Stimulated activated CD4-positive, alpha-beta T cell treated with anti-CD3 and anti-CD28 coated beads, Interleukin-15, amount 100 ng/mL, for 48 hours (primary cell): ENCODE measurements at regions not wholly inside any gene's neighbourhood (a gene's known extent, or its start where the extent isn't known, plus 50 kb on each side); places are given as distances from the start of the nearest gene placed in this dataset.
"Not testable (repeated sequence)": the region's sequence is repeated elsewhere in the genome, so short reads cannot be mapped to it uniquely, and the experiment has no call there.

ENCODE experiments used
- DNase-seq, 2 donors: peaks; one replicate each; pipeline ENCODE4 v3.0.0-alpha.2; 2020; ENCODE audit warnings: low read depth in 2 of 2

DNA sequence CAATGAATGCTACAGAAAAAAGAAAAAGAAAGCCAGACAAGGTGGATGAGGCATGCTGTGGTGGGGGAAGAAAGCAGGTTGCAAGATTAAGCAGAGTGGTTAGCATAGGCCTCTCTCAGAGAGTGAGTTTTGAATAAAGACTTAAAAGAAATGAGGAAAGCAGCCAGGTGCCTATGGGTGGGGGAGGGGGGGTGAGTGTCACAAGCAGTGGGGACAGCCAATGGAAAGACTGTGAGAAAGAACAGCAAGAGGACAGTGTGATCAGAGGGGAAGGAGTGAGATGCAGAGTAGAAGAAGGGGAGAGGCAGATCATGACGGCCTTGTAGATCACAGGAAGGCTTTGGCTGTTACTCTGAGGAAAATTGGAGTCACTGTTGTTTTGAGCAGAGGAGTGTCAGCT is 162.5 kb downstream of the SOX3 start:
- DNase-seq: no peak

DNA sequence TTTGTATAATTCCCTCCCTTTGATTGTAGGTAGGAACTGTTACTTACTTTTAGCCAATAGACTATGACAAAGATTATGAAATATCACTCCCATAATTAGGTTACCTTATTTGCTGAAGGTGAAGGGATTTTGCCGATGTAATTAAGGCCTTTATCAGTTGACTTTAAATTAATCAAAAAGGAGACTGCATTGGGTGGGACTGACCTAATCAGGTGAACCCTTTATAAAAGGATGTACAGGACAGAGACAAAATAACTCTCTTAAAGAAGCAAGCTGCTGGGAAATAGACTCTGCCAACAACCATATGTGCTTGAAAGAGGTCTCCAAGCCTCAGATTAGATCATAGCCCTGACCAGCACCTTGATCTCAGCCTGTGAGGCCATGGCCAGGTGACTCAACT is 167.6 kb downstream of the SOX3 start:
- DNase-seq: no peak

DNA sequence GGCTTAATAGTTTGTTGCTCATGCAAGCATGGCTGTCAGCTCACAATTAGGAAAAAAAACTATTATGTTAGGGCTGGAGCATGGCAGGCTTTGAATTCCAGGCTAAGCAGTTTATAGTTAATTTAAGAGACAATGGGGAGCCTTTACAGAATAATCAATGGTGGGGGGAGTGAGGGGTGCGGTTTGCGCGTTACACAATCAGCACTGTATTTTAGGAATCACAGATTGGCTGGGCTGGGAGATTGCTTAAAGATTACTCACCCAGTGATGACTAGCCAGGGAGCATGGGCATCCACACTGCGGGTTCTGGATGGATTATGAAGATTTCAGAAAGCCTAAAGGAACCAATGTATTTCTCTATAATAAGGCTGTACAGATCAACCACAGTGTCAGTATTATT is 186.6 kb downstream of the SOX3 start:
- no peak for DNase-seq

DNA sequence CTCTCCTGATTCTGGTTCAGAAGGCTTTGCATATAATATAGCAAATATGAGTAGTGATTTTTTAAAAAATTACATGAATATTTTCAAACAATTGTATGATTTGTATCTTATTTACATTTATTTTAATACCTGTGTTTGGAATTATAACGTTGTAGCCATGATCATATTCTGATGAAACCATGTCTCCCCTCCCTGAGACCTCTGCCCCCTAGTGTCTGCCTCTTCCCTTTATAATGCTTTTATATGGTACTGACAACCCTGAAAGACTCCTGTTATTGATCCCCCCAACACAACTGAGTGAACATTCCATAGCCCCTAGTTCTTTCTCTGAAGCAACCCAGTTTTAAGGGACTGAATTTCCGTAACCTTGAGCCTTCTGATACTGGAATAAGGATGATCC is 187.4 kb downstream of the SOX3 start:
- DNase-seq: no peak

DNA sequence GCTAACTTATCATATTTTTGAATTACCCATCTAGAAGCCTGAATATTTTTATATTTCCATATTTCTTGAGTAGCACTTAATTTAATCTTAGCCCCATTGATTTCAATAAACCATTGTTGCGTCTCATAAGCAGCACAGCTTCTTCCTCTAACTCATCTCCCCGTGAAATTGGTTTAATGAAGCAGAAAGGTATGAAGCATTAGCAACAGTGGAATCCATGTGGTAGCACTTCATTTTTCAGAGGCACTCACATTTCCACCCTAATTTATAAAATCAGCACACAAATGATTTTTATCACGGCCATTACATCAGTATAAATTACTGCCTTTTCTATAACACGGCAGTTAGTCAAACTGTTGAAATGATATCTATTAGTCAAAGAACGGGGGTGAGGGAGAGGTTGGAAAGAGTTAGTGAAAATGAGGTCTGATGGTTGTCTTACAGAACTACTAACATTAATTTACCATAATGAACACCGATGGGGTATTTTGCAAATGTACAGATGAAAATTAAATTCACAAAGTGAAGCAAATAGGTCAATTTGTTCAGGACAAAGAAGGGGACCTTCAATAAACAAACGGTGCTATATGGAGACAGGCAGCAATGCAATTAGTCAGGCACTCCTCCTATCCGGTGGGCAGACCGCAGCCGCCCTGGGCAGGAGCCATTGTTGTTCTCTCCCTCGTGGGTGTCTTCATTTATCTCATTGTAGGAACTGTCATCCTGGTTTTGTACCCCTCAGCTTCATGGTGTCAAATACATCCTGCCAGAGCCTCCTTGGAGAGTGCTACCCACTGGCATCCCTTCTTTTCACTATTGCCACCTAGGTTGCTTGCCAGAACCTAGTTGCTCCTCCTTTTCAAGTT is 205.7 kb downstream of the SOX3 start:
- no peak for DNase-seq

DNA sequence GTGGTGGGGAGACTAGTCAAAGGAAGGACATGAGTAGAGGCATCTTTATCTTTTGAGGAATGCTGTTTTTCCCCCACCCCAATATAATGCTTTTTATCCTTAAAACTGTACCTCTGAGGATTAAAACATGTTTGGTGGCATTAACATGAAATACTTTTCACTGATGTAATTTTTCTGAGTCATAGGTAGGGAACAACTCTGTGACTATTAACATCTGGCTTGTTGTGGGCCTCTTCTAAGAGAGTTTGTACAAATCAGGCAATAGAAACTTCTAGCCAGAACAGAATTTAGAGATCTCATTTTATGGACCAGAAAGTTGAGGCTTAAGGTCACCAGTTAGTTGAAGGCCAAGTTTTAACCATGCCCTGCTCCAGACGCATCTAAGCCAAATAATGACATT is 207.6 kb downstream of the SOX3 start:
- DNase-seq: no peak

DNA sequence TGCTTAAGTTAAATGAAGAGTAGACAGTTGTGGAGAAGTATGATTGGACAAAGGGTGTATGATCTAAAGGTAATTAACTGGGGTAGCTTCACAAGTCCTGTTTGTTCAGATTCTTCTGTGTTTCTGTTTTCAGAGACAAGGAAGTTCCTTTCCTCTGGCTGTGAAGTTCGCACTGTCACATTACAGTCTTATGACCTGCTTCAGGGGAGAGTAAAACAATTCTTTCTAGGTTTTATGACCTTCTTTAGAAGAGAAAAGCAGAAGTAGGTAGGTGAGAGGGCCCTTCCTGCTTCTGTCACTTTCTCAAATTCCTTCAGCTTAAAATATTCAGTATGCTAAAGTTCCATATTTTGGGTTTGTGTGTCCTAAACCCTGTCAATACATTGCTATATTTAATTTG is 211.9 kb downstream of the SOX3 start:
- no peak for DNase-seq

DNA sequence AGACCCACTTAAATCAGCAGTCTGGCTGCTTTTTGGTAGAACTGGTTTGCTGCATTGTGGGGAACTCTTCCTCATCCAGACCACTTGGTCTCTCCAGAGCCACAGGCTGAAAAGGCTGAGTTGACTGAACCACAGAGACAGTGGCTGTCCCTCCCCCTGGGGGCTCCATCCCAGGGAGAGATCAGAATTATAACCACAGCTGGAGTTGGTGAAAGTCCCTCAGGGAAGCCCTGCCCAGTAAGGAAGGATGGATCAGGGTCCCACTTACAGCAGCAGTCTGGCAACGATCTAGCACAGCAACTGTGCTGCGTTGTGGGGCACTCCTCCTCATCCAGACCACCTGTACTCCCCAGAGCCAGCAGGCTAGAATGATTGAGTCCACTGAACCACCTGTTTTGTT is 212.7 kb downstream of the SOX3 start:
- no peak for DNase-seq

DNA sequence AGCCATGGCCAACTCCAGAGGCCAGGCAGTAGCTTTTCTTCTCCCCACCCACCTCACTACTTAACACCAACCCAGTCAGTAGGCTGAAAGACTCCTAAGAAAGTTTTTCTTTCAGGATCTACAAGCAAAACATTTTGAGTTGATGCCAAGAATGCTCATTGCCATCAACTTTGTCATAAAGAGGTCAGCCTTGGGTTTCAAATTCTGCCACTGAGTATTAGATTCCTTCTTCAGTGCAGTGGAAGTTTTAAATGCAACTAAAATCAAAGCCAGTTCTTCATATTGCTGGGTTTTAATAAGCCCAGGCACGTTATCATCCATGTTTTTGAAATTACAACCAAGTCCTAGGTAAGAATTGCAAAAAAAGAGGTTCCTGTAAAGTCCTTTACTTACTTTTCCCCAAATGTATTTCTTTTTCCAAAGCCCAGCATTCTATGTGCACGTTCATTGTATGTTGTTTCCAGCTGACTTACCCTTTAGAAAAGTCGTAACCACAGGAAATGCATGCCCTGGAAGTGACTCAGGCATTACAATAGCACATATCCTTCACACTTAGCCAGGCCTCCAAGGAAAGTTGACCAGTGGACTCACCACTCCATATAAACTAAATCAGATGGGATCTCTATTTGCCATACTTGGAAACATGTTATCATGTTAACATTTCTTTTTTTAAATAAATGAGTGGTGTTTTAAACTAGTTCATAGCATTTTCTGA is 229.9 kb downstream of the SOX3 start:
- DNase-seq: no peak

DNA sequence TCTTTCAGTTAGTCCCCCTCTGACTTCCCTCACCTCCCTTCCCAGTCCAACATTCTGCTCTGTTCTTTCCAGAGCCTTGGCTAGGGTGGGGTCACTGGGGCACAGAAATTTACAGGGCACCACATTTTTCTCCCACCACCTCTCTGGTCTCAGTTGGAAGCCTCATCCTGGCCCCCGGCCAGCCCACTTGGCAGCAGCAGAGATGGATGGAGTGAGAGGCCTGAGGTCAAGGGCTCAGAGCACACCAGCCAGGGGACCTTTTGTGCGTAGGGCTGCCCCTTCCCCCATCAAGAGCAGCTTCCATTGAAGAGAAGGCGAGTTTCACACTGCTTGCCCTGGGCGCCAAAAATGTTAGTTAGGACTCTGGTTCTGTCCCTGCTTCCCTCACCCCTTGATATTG is 230.9 kb downstream of the SOX3 start:
- no peak for DNase-seq

DNA sequence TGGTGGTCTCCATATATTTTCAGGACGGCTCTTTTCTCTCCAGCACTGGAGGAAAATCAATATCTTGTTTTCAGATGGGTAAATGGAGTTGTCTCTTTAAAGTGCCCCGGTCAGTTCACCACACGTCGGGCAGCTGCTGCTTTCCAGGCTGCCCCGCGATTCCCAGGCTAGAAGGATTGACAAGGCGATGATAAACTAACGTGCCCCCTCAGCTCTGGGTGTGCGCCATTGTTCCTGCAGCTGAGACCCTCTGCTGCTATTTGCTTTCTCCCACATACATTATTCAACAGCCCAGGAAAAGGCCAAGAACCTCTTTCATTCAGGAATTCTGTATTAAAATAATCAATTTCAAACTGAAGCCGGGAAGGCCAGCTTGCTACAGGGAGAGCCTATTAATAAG is 254.5 kb downstream of the SOX3 start:
- DNase-seq: no peak

DNA sequence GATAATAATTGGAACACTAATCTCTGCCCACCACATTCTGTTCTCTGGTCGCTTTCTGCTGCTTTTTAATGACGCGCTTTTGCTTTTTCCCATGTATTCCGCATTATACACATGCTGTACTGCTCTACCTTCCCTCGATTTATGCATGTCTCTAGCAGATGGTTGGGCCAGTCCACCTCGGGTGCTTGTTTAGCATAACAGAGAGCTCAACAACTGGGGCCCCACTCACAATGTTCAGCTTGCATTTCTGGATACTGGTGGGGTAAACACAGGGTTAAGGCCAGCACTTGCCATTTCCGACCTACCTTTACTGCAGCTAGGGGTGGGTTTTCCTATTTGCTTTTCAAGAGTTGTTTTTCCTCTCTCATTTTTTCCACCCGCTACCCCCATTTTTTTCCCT is 255.8 kb downstream of the SOX3 start:
- DNase-seq: no peak

DNA sequence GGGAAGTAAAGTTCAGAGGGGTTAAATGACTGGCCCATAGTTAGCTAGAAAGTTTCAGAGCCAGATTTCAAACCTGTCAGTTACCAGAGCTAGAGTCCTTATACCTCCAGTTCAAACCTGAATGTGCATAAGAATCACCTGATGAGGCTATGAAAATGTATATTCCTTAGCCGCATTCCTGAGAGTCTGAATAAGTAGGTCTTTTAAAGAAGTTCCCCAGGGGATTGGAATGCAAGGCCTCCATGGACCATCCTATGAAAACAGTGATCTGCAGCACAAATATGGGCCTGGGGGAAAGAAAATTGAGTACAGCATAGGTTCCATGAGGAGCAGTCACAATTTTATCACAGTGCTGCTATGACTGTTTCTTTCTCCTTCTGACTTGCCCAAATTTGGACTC is 263.9 kb upstream of the CXorf66 start:
- DNase-seq: no peak

DNA sequence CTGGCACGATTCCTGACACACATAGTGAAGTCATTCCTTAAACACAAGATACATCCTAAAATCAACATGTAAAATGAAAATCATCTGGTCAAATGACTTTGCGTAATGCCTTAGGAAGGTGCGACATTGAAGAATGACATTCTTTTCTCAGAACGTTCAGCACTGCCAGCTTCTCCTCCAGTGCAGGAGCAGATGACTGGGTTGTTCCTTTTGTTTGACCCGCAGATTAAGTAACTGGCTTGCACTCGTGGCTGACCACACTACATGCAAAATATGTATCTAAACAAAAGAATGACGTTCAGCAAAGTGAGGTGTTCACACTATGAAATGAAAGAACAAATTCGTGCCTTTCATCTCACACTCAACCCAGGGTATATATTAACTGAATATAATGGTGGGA is 260.7 kb upstream of the CXorf66 start:
- not testable (repeated sequence) for DNase-seq

DNA sequence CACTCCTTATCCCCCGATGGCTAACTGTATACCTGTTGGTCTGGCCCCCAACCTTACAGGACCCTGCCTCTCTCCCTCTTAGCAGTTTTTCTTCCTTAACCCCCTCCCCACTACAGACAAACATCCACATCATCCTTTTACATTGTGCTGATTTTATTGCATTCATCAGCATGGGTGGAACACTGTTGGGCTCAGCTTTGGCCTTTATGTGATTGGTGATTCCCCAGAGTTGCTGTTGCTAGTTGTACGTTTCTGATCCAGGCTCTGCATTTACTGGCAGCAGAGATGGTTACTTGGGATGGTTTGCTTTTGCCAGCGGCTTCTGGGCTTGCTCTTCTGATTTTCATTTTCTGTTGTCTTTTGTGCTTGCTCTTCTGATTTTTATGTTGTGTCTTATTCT is 250.6 kb upstream of the CXorf66 start:
- not testable (repeated sequence) for DNase-seq

DNA sequence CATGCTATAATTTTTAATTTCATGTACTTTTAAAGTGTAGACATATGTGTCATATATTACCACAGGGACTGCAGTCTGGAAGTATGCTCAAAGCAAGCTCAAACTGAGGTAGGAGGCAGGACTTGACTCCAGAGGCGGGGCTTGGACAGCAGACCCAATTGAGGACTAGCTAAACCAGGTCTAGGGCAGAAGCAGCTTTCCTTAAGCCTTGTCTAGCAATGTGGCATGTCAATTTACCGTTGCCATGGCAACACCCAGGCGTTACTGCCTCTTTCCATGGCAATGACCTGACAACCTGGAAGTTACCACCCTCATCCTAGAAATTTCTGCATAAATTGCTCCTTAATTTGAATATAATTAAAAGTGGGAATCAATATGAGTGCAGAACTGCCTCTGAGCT is 249.2 kb upstream of the CXorf66 start:
- DNase-seq: not testable (repeated sequence)

DNA sequence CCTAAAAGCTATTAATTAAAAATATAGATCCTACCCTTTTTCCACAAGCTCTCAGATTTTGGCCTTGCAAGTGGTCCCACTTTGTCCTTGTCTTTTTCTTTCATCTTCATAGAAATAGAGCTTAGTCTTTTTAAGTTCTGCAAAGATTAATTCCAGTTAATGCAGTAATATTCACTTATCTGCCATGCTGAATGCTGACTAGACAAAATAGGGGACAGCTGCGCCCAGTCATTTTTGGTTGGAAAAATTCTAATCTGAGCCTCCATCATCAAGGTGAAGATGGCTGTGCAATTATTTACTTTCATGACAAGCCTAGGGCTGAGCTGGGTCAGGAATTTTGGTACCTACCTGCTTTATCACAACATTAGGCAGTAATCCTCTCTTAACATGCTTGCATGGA is 241.3 kb upstream of the CXorf66 start:
- no peak for DNase-seq

DNA sequence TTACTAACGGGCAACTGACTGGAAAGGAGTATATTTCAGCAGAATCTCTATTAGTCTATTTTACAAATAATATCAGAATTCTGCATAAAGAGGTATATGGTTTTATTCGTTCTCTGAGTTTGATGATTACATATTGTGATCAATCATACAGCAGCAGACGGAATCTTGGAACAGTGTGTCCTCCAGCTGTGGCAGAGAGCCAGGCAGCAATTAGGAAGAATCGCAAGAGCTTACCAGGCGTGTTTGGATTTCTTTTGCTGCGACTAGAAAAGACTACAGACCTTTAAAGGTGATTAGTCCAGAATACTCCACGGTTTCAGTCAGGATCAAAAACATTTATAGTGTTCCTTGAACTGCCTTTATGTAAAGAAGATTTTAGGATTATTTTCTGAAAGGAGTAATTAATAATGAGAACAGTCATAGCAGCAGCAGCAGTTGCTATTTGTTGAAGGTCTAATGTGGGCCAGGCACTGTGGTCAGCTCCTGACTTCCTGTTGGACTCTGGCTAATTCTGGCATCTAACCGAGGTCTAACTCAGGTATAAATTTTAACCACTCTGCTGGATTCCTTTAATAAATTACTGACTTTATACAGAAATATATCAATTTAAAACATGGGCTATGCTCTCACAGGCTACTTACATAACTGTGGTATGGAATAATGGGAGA is 225.3 kb upstream of the CXorf66 start:
- DNase-seq: no peak

DNA sequence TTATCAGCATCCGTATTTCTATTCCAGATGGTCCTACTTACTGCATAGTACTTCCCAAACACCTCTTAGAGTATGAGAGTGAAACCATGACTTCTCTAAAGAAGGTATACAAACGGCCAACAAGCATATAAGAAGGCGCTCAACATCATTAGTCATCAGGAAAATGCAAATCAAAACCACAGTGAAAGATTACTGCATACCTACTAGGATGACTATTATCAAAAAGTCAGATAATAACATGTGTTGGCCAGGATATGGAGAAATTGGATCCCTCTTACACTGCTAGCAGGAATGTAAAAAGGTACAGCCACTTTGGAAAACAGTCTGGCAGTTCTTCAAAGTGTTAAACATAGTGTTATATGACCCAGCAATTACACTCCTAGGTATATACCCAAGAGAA is 215.3 kb upstream of the CXorf66 start:
- DNase-seq: no peak

DNA sequence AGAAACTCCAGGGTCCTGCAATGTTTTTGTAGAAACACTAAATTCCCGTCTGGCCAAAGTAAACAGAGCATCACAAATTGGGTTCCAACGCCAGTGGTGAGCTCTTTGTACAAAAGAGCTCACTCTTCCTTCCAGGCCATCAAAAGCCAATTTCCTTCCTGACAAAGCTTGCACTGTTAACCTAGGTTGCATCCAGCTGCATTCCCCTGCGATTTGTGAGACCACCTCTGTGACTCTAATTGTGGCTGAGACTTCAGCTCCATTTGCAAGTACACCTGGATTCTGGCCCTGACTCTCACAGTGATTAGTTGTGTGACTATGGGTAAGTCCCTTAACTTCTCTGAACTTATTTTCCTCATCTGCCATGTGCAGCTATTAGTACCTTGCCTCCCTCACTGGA is 212.5 kb upstream of the CXorf66 start:
- no peak for DNase-seq

DNA sequence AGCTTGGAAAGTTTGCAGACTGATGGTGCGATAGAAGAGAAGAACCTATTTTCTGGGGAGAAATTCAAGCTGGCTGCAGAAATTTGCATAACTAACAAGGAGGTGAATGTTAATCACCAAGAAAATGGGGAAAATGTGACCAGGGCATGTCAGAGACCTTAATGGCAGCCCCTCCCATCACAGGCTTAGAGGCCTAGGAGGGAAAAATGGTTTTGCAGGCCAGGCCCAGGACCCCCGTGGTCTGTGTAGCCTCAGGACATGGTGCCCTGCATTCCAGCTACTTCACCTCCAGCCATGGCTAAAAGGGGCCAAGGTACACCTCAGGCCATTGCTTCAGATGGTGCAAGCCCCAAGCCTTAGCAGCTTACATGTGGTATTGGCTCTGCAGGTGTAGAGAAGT is 207.1 kb upstream of the CXorf66 start:
- no peak for DNase-seq

DNA sequence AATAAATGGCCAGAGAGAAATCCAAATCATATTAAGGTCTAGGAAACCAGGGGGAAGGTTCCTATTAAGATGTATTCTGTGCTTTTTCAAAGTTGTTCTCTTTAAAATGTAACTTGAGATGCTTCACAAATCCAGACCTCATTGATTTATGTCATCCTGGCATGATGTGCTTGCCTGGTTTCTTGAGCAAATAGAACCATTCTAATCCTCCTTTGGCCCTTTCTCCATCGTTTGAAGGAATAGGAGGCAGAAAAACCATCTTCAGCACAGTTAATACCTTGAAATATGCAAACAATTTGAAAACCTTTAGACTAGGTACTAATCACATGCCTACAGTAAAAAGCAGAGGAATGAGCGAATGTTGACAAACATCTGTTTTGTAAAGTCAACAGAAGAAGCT is 202.2 kb upstream of the CXorf66 start:
- no peak for DNase-seq

DNA sequence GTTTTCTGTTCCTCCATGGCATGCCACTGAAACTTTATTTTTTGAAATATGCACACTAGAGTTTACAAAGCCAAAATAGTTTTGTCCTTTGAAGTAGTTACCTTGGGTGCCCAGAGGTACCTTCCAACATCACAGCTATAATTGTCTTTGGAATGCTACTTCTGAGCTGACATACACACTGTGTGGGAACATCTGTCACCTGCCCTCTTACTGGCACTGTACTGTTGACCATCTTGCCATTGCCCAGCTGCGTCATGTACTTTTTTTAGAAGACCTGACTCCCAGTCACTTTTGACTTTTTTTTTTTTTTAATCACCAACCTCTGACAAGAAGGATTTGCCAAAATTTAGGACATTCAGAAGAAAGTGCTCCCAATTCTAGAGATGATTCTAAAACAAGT is 200.5 kb upstream of the CXorf66 start:
- no peak for DNase-seq
